Skeletal muscle tissue (tissue), 3 donors: ENCODE measurements at regions not wholly inside any gene's neighbourhood (a gene's known extent, or its start where the extent isn't known, plus 50 kb on each side); places are given as distances from the start of the nearest gene placed in this dataset.
"Not testable (repeated sequence)": the region's sequence is repeated elsewhere in the genome, so short reads cannot be mapped to it uniquely, and the experiment has no call there.

Source experiments
- H3K27ac ChIP-seq: one replicate; pipeline ENCODE4 v1.7.0; 2013; ENCODE audit warnings: mild to moderate bottlenecking, low read depth, low read length, inconsistent platforms
- H3K27me3 ChIP-seq, 3 donors: one replicate each; pipeline ENCODE4 v1.7.0; 2013; ENCODE audit warnings: low read length in 3 of 3; ENCODE audit not compliant: control insufficient read depth in 3 of 3, insufficient read depth in 3 of 3
- H3K36me3 ChIP-seq, 3 donors: one replicate each; pipeline ENCODE4 v1.7.0; 2013; ENCODE audit warnings: low read length in 3 of 3; ENCODE audit not compliant: control insufficient read depth in 3 of 3, insufficient read depth in 3 of 3
- H3K4me1 ChIP-seq, 3 donors: one replicate each; pipeline ENCODE4 v1.7.0; 2013; ENCODE audit warnings: low read length in 3 of 3, mild to moderate bottlenecking in 3 of 3; ENCODE audit not compliant: control insufficient read depth in 3 of 3, insufficient read depth in 3 of 3
- H3K4me3 ChIP-seq, 3 donors: one replicate each; pipeline ENCODE4 v1.7.0; 2013; ENCODE audit warnings: low read length in 3 of 3
- H3K9ac ChIP-seq, 3 donors: one replicate each; pipeline ENCODE4 v1.7.0; 2013; ENCODE audit warnings: low read length in 3 of 3, mild to moderate bottlenecking in 3 of 3, moderate library complexity in 2 of 3, low read depth in 1 of 3
- H3K9me3 ChIP-seq, 3 donors: one replicate each; pipeline ENCODE4 v1.7.0; 2013; ENCODE audit warnings: low read length in 3 of 3; ENCODE audit not compliant: control insufficient read depth in 3 of 3
- donor health status: Osteomylitis.

GRCh38 chr16:65574326-65574966, 452.6 kb upstream of the CDH11 start:
- Histone ChIP-seq H3K36me3 (no peaks in the 10 kb centered on the region), H3K4me3 (no peak overlapping the region), H3K4me1 (no peaks in the 10 kb centered on the region), H3K27ac (no peak overlapping the region), H3K9me3 (peaks cover 0 to 3% (median 1%) of the 10 kb centered on the region in 3 donors), H3K9ac (no peak overlapping the region), H3K27me3 (no peaks in the 10 kb centered on the region)

GRCh38 chr16:65572156-65572555, 450.3 kb upstream of the CDH11 start:
- Histone ChIP-seq H3K9me3 (peaks cover 0 to 3% (median 1%) of the 10 kb centered on the region in 3 donors), H3K36me3 (no peaks in the 10 kb centered on the region), H3K27me3 (no peaks in the 10 kb centered on the region), H3K9ac (no peak overlapping the region), H3K27ac (no peak overlapping the region), H3K4me1 (no peaks in the 10 kb centered on the region), H3K4me3 (no peak overlapping the region)

- H3K27ac ChIP-seq: no peak overlapping the region
- H3K36me3 ChIP-seq: no peaks in the 10 kb centered on the region
- no peaks in the 10 kb centered on the region for H3K27me3 ChIP-seq
- no peaks in the 10 kb centered on the region for H3K4me1 ChIP-seq
- H3K9ac ChIP-seq: no peak overlapping the region
- peaks cover 0 to 3% (median 1%) of the 10 kb centered on the region in 3 donors for H3K9me3 ChIP-seq
- H3K4me3 ChIP-seq: no peak overlapping the region
These were observed 448.4 kb upstream of the CDH11 start for GRCh38 chr16:65570261-65570660.

- Histone ChIP-seq H3K9ac (no peak overlapping the region), H3K36me3 (no peaks in the 10 kb centered on the region), H3K27me3 (no peaks in the 10 kb centered on the region), H3K9me3 (peaks cover 2 to 4% (median 3%) of the 10 kb centered on the region in 3 donors), H3K4me1 (no peaks in the 10 kb centered on the region), H3K4me3 (no peak overlapping the region), H3K27ac (no peak overlapping the region)
These were observed 438.0 kb upstream of the CDH11 start for GRCh38 chr16:65559846-65560245.

- H3K9ac ChIP-seq, H3K4me3 ChIP-seq, H3K27ac ChIP-seq, H3K9me3 ChIP-seq, H3K4me1 ChIP-seq, H3K27me3 ChIP-seq, H3K36me3 ChIP-seq: not testable (repeated sequence)
These were observed 427.8 kb upstream of the CDH11 start for GRCh38 chr16:65549689-65550088.

GRCh38 chr16:65548470-65548869, 426.6 kb upstream of the CDH11 start:
- Histone ChIP-seq H3K36me3 (no peaks in the 10 kb centered on the region), H3K27ac (no peak overlapping the region), H3K4me1 (peaks cover 0 to 3% (median 0%) of the 10 kb centered on the region in 3 donors), H3K9ac (no peak overlapping the region), H3K27me3 (no peaks in the 10 kb centered on the region), H3K4me3 (no peak overlapping the region), H3K9me3 (no peaks in the 10 kb centered on the region)

- H3K9me3 ChIP-seq: no peaks in the 10 kb centered on the region
- no peak overlapping the region for H3K9ac ChIP-seq
- H3K27ac ChIP-seq: no peak overlapping the region
- peaks cover 0 to 3% (median 0%) of the 10 kb centered on the region in 3 donors for H3K4me1 ChIP-seq
- H3K4me3 ChIP-seq: no peak overlapping the region
- H3K27me3 ChIP-seq: no peaks in the 10 kb centered on the region
- H3K36me3 ChIP-seq: no peaks in the 10 kb centered on the region
These were observed 426.0 kb upstream of the CDH11 start for GRCh38 chr16:65547772-65548446.

- Histone ChIP-seq H3K9ac (no peak overlapping the region), H3K4me1 (peaks cover 0 to 3% (median 0%) of the 10 kb centered on the region in 3 donors), H3K4me3 (no peak overlapping the region), H3K36me3 (no peaks in the 10 kb centered on the region), H3K9me3 (no peaks in the 10 kb centered on the region), H3K27ac (no peak overlapping the region), H3K27me3 (peaks cover 0 to 2% (median 0%) of the 10 kb centered on the region in 3 donors)
These were observed 424.5 kb upstream of the CDH11 start for GRCh38 chr16:65546353-65546791.

GRCh38 chr16:65545413-65545956, 423.6 kb upstream of the CDH11 start:
- H3K27ac ChIP-seq: no peak overlapping the region
- H3K4me1 ChIP-seq: peaks cover 0 to 3% (median 0%) of the 10 kb centered on the region in 3 donors
- H3K27me3 ChIP-seq: peaks cover 0 to 2% (median 0%) of the 10 kb centered on the region in 3 donors
- no peak overlapping the region for H3K9ac ChIP-seq
- no peak overlapping the region for H3K4me3 ChIP-seq
- H3K36me3 ChIP-seq: no peaks in the 10 kb centered on the region
- no peaks in the 10 kb centered on the region for H3K9me3 ChIP-seq
